ENCODE measurements at regions not wholly inside any gene's neighbourhood (a gene's known extent, or its start where the extent isn't known, plus 50 kb on each side); places are given as distances from the start of the nearest gene placed in this dataset.
"Not testable (repeated sequence)": the region's sequence is repeated elsewhere in the genome, so short reads cannot be mapped to it uniquely, and the experiment has no call there.

- not testable (repeated sequence) for TF ChIP-seq CTCF (IDR thresholded peaks at IDR 0.05; ENCODE audit: insufficient read depth, low read depth, low read length); EZH2 (IDR thresholded peaks at IDR 0.05; ENCODE audit: insufficient read depth, low read length)
Measured at GRCh38 chr6:85325811-85326210, 124.1 kb upstream of the NT5E start.
